Upper lobe of left lung (tissue), 6 donors: ENCODE measurements at regions not wholly inside any gene's neighbourhood (a gene's known extent, or its start where the extent isn't known, plus 50 kb on each side); places are given as distances from the start of the nearest gene placed in this dataset.

Source experiments
- ATAC-seq, 2 donors: fragments of 200-7000 bp; cut with Tn5 transposase; one replicate each; pipeline ENCODE4 v1.9.1; 2022; ENCODE audit warnings: mild to moderate bottlenecking in 2 of 2, moderate library complexity in 2 of 2; ENCODE audit not compliant: low FRiP score in 2 of 2
- DNase-seq, 2 donors: peaks; one replicate each; pipeline ENCODE4 v3.0.0-alpha.2; 2019 to 2020
- H3K27ac ChIP-seq, 4 donors: fragments of 200-600 bp; sonication (generic); one replicate each; pipeline ENCODE4 v1.5.1; 2016 to 2019
- H3K27me3 ChIP-seq, 4 donors: fragments of 200-600 bp; sonication (generic); one replicate each; pipeline ENCODE4 v1.5.1; 2017 to 2019
- H3K36me3 ChIP-seq, 4 donors: fragments of 200-600 bp; sonication (generic); one replicate each; pipeline ENCODE4 v1.5.1; 2016 to 2019
- H3K4me1 ChIP-seq, 4 donors: fragments of 200-600 bp; sonication (generic); one replicate each; pipeline ENCODE4 v1.5.1; 2018 to 2019
- H3K4me3 ChIP-seq, 4 donors: fragments of 200-600 bp; sonication (generic); one replicate each; pipeline ENCODE4 v1.5.1; 2017 to 2019; ENCODE audit warnings: mild to moderate bottlenecking in 2 of 4, moderate library complexity in 1 of 4
- H3K9me3 ChIP-seq, 4 donors: fragments of 200-600 bp; sonication (generic); one replicate each; pipeline ENCODE4 v1.5.1; 2018 to 2019
- CTCF ChIP-seq, 6 experiments: fragments of 450-650 bp in 4 of 6; fragments of 200-600 bp in 2 of 6; sonication (generic) in 2 of 6; IDR thresholded peaks; one replicate each; pipeline ENCODE4 v1.5.1; 2016 to 2019; ENCODE audit warnings: antibody characterized with exemption in 6 of 6
- EP300 ChIP-seq, 4 donors: sonication (generic); formaldehyde crosslinking; IDR thresholded peaks; one replicate each; pipeline ENCODE4 v1.5.1; 2017; ENCODE audit warnings: antibody characterized with exemption in 4 of 4, control low read depth in 2 of 4
- POLR2A ChIP-seq, 4 donors: fragments of 450-650 bp; IDR thresholded peaks; one replicate each; pipeline ENCODE4 v1.5.1; 2016 to 2017; ENCODE audit warnings: antibody characterized with exemption in 4 of 4, mild to moderate bottlenecking in 2 of 4
- POLR2AphosphoS5 ChIP-seq, 2 donors: sonication (generic); formaldehyde crosslinking; IDR thresholded peaks; one replicate each; pipeline ENCODE4 v1.5.1; 2017; ENCODE audit warnings: antibody characterized with exemption in 2 of 2
- WGBS, 2 donors: methylation state at CpG; one replicate each; pipeline ENCODE4 v1.1.5; 2017 to 2018; 5-methylcytosine and 5-hydroxymethylcytosine counted together
- donor health status: DM: no; HTN: no; CAD: no; lungs with moderate emphysema.
- donor health status: DM: no; HTN: yes; CAD: no; lungs with severe emphysema.

GRCh38 chr2:188117706-188118105 lies 174.0 kb upstream of the GULP1 start:
- no peak overlapping the region for H3K4me3 ChIP-seq
- DNase-seq (no peak), ATAC-seq (no peak)
- no peak for TF ChIP-seq POLR2A (IDR thresholded peaks at IDR 0.05)
- H3K27me3 ChIP-seq: no peaks in the 10 kb centered on the region
- H3K9me3 ChIP-seq: no peaks in the 10 kb centered on the region
- 54 to 60% methylated on average over 2 of the region's 2 CpGs for WGBS, 2 donors
- peaks cover 0 to 4% (median 0%) of the 10 kb centered on the region in 4 donors for H3K4me1 ChIP-seq
- no peaks in the 10 kb centered on the region for H3K36me3 ChIP-seq
- no peak overlapping the region for H3K27ac ChIP-seq

- Histone ChIP-seq H3K36me3 (no peaks in the 10 kb centered on the region), H3K4me1 (peaks cover 0 to 4% (median 0%) of the 10 kb centered on the region in 4 donors), H3K9me3 (no peaks in the 10 kb centered on the region), H3K4me3 (no peak overlapping the region), H3K27ac (no peak overlapping the region), H3K27me3 (no peaks in the 10 kb centered on the region)
- ATAC-seq (no peak), DNase-seq (no peak)
- TF ChIP-seq POLR2AphosphoS5 (IDR thresholded peaks at IDR 0.05): no peak
- no peak for TF ChIP-seq CTCF (IDR thresholded peaks at IDR 0.05)
- TF ChIP-seq POLR2A (IDR thresholded peaks at IDR 0.05): no peak
- TF ChIP-seq EP300 (IDR thresholded peaks at IDR 0.05): no peak
- 34 to 58% methylated on average over 1 of the region's 1 CpG for WGBS, 2 donors
These were observed 173.2 kb upstream of the GULP1 start for GRCh38 chr2:188118431-188118830.

- ATAC-seq: no peak
- 76 to 83% methylated on average over 5 of the region's 5 CpGs for WGBS, 2 donors
These were observed 172.4 kb upstream of the GULP1 start for GRCh38 chr2:188119112-188119838.

GRCh38 chr2:188122985-188123384 lies 168.7 kb upstream of the GULP1 start:
- no peak overlapping the region for H3K4me3 ChIP-seq
- TF ChIP-seq POLR2AphosphoS5 (IDR thresholded peaks at IDR 0.05) (no peak), CTCF (IDR thresholded peaks at IDR 0.05) (no peak), POLR2A (IDR thresholded peaks at IDR 0.05) (no peak), EP300 (IDR thresholded peaks at IDR 0.05) (no peak)
- DNase-seq: no peak

More at GRCh38 chr2:188119112-188119838, 172.4 kb upstream of the GULP1 start:
- H3K4me3 ChIP-seq: no peak overlapping the region
- no peaks in the 10 kb centered on the region for H3K4me1 ChIP-seq
- no peak for TF ChIP-seq POLR2A (IDR thresholded peaks at IDR 0.05)
- TF ChIP-seq CTCF (IDR thresholded peaks at IDR 0.05): no peak
- no peak for TF ChIP-seq POLR2AphosphoS5 (IDR thresholded peaks at IDR 0.05)
- TF ChIP-seq EP300 (IDR thresholded peaks at IDR 0.05): no peak
- no peaks in the 10 kb centered on the region for H3K9me3 ChIP-seq
- no peaks in the 10 kb centered on the region for H3K36me3 ChIP-seq
- no peaks in the 10 kb centered on the region for H3K27me3 ChIP-seq
- H3K27ac ChIP-seq: no peak overlapping the region
- no peak for DNase-seq

GRCh38 chr2:188129677-188130076 lies 162.0 kb upstream of the GULP1 start:
- 65 to 76% methylated on average over 4 of the region's 4 CpGs for WGBS, 2 donors
- no peak for DNase-seq
- TF ChIP-seq POLR2A (IDR thresholded peaks at IDR 0.05): no peak
- TF ChIP-seq EP300 (IDR thresholded peaks at IDR 0.05): no peak
- ATAC-seq: no peak
- H3K4me3 ChIP-seq: no peak overlapping the region
- no peaks in the 10 kb centered on the region for H3K4me1 ChIP-seq
- no peaks in the 10 kb centered on the region for H3K36me3 ChIP-seq
- H3K9me3 ChIP-seq: no peaks in the 10 kb centered on the region
- H3K27ac ChIP-seq: no peak overlapping the region
- no peaks in the 10 kb centered on the region for H3K27me3 ChIP-seq

More at GRCh38 chr2:188122985-188123384, 168.7 kb upstream of the GULP1 start:
- H3K4me1 ChIP-seq: no peaks in the 10 kb centered on the region
- no peaks in the 10 kb centered on the region for H3K36me3 ChIP-seq
- H3K27me3 ChIP-seq: no peaks in the 10 kb centered on the region
- no peak overlapping the region for H3K27ac ChIP-seq
- no peak for ATAC-seq
- H3K9me3 ChIP-seq: no peaks in the 10 kb centered on the region

GRCh38 chr2:188130317-188130716 lies 161.4 kb upstream of the GULP1 start:
- no peaks in the 10 kb centered on the region for H3K4me1 ChIP-seq
- ATAC-seq (no peak), DNase-seq (no peak)
- no peaks in the 10 kb centered on the region for H3K27me3 ChIP-seq
- H3K9me3 ChIP-seq: no peaks in the 10 kb centered on the region
- TF ChIP-seq POLR2A (IDR thresholded peaks at IDR 0.05) (no peak), EP300 (IDR thresholded peaks at IDR 0.05) (no peak), POLR2AphosphoS5 (IDR thresholded peaks at IDR 0.05) (no peak), CTCF (IDR thresholded peaks at IDR 0.05) (no peak)
- H3K27ac ChIP-seq: no peak overlapping the region
- no peak overlapping the region for H3K4me3 ChIP-seq
- no peaks in the 10 kb centered on the region for H3K36me3 ChIP-seq
